Aorta (tissue), 5 donors: ENCODE measurements at regions not wholly inside any gene's neighbourhood (a gene's known extent, or its start where the extent isn't known, plus 50 kb on each side); places are given as distances from the start of the nearest gene placed in this dataset.

ENCODE experiments used
- ATAC-seq: fragments of 200-7000 bp; cut with Tn5 transposase; one replicate; pipeline ENCODE4 v1.9.1; 2022; ENCODE audit warnings: moderate library complexity; ENCODE audit not compliant: low FRiP score
- DNase-seq, 2 donors: peaks; one replicate each; pipeline ENCODE4 v3.0.0-alpha.2; 2020
- H3K27ac ChIP-seq, 2 donors: one replicate each; pipeline ENCODE4 v1.5.1; 2013; ENCODE audit warnings: low read length in 2 of 2, mild to moderate bottlenecking in 2 of 2, moderate library complexity in 2 of 2, control low read depth in 1 of 2, inconsistent platforms in 1 of 2, low read depth in 1 of 2
- H3K27me3 ChIP-seq, 2 donors: one replicate each; pipeline ENCODE4 v1.6.1; 2013; ENCODE audit warnings: control low read depth in 1 of 2, low read length in 1 of 2, mild to moderate bottlenecking in 1 of 2, moderate library complexity in 1 of 2; ENCODE audit not compliant: insufficient read depth in 2 of 2, control insufficient read depth in 1 of 2
- H3K36me3 ChIP-seq, 2 donors: one replicate each; pipeline ENCODE4 v1.6.1; 2013; ENCODE audit warnings: control low read depth in 1 of 2, low read length in 1 of 2, mild to moderate bottlenecking in 1 of 2; ENCODE audit not compliant: insufficient read depth in 2 of 2, control insufficient read depth in 1 of 2
- H3K4me1 ChIP-seq, 2 donors: one replicate each; pipeline ENCODE4 v1.6.1; 2013; ENCODE audit warnings: low read length in 2 of 2, control low read depth in 1 of 2, mild to moderate bottlenecking in 1 of 2, moderate library complexity in 1 of 2; ENCODE audit not compliant: insufficient read depth in 2 of 2, control insufficient read depth in 1 of 2
- H3K4me3 ChIP-seq, 2 donors: one replicate each; pipeline ENCODE4 v1.5.1; 2013; ENCODE audit warnings: low read length in 2 of 2, control low read depth in 1 of 2, mild to moderate bottlenecking in 1 of 2
- H3K9me3 ChIP-seq: one replicate; pipeline ENCODE4 v1.6.1; 2013; ENCODE audit warnings: mild to moderate bottlenecking, low read length; ENCODE audit not compliant: control insufficient read depth
- WGBS, 2 donors: extraction: QIAGEN DNeasy Blood & Tissue Kit; methylation state at CpG; one replicate each; pipeline ENCODE4 v1.1.7; 2013; 5-methylcytosine and 5-hydroxymethylcytosine counted together
- intact Hi-C, 2 donors: fragments of 100-400 bp; cut with DNase I; formaldehyde crosslinking; loops; one replicate each; pipeline versions ENCODE4 v1.14.2 to v1.15.0; 2022
- donor health status: healthy with polysubstance abuse.
- donor health status: Bipolar disorder and iron deficiency.
- donor health status: DM: no; HTN: no; CAD: no.
- donor health status: DM: no; HTN: no; CAD: no.
- donor health status: DM: yes; HTN: yes; CAD: no.

GRCh38 chr1:194047921-194048320, 861.5 kb upstream of the B3GALT2 start:
- no peak for ATAC-seq
- no peaks in the 10 kb centered on the region for H3K4me1 ChIP-seq
- 64 to 66% methylated on average over 3 of the region's 3 CpGs for WGBS, 2 donors
- no peaks in the 10 kb centered on the region for H3K36me3 ChIP-seq
- no peaks in the 10 kb centered on the region for H3K27me3 ChIP-seq
- DNase-seq, result no peak
- intact Hi-C loops, result no loop called here
- H3K27ac ChIP-seq, result no peak overlapping the region
- H3K9me3 ChIP-seq, result no peaks in the 10 kb centered on the region
- no peak overlapping the region for H3K4me3 ChIP-seq

GRCh38 chr1:194047206-194047605, 860.8 kb upstream of the B3GALT2 start:
- ATAC-seq, result no peak

GRCh38 chr1:194045416-194045815, 859.0 kb upstream of the B3GALT2 start:
- WGBS, 2 donors, result 78 to 84% methylated on average over 2 of the region's 2 CpGs
- Histone ChIP-seq H3K4me3 (no peak overlapping the region), H3K27me3 (no peaks in the 10 kb centered on the region), H3K4me1 (no peaks in the 10 kb centered on the region), H3K36me3 (no peaks in the 10 kb centered on the region), H3K9me3 (no peaks in the 10 kb centered on the region), H3K27ac (no peak overlapping the region)
- intact Hi-C loops, result no loop called here
- ATAC-seq, result no peak
- DNase-seq, result no peak

More at GRCh38 chr1:194047206-194047605, 860.8 kb upstream of the B3GALT2 start:
- Histone ChIP-seq H3K27ac (no peak overlapping the region), H3K4me3 (no peak overlapping the region), H3K9me3 (no peaks in the 10 kb centered on the region), H3K27me3 (no peaks in the 10 kb centered on the region), H3K36me3 (no peaks in the 10 kb centered on the region), H3K4me1 (no peaks in the 10 kb centered on the region)
- WGBS, 2 donors, result 68 to 81% methylated on average over 3 of the region's 3 CpGs
- intact Hi-C loops, result no loop called here
- DNase-seq, result no peak

DNA sequence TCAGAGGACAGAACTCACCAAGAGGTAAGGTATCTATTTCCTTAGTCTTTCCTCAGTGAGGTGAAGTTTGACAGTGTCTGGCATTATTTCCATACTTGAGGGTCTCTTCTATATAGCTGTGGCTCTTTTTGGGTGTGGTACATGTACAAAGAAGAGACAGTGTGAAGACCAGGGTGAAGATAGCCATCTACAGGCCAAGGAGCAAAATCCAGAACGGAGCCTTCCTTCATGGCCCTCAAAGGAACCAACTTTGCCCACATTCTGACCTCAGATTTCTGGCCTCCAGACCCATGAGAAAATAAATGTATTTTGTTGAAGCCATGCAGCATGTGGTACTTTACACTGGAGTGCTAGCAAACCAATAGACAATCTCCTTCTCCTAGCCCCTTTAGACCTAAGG, 858.5 kb upstream of the B3GALT2 start:
- DNase-seq (no peak), ATAC-seq (peak; percentile 41)
- Histone ChIP-seq H3K27me3 (no peaks in the 10 kb centered on the region), H3K36me3 (no peaks in the 10 kb centered on the region), H3K4me1 (no peaks in the 10 kb centered on the region), H3K27ac (no peak overlapping the region), H3K9me3 (no peaks in the 10 kb centered on the region), H3K4me3 (no peak overlapping the region)
- WGBS, 2 donors, result 100% methylated on average over 1 of the region's 1 CpG
- intact Hi-C loops, result no loop called here

DNA sequence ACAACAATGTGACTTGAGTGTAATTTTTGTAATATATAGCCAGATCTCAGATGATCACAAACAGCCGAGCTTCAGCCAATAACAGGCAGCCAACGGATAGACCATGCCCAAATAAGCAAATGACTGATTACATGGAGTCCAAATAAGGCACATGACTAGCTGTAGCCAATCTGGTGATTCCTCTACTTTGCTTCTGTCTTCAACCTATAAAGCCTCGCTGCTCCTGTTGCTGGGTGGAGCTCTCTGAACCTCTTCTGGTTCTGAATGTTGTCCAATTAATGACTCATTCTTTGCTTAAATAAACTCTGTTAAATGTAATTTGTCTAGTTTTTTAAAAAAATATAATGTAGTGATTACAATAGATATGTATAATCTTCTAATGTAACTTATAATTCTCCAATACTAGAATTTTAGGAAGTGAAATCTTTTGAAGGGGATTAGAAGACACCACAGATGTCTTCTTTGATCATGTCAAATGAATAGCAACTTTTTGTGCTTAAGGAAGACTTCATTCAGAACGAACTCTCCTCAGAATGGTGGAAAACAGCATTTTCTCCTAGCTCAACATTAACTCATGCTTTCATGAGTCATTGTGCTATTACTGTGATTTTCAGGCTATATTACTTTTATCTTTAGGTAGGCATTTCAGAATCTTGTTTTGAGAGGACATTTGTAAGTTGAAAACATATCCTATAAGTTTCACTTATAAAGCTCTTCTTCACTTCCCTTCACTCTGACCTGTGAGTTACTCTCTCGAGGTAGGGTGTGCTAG, 857.8 kb upstream of the B3GALT2 start:
- Histone ChIP-seq H3K27ac (no peak overlapping the region), H3K27me3 (no peaks in the 10 kb centered on the region), H3K4me1 (no peaks in the 10 kb centered on the region), H3K36me3 (no peaks in the 10 kb centered on the region), H3K4me3 (no peak overlapping the region), H3K9me3 (no peaks in the 10 kb centered on the region)
- 54 to 61% methylated on average over 5 of the region's 5 CpGs for WGBS, 2 donors
- DNase-seq (no peak), ATAC-seq (no peak)
- intact Hi-C loops, result no loop called here

DNA sequence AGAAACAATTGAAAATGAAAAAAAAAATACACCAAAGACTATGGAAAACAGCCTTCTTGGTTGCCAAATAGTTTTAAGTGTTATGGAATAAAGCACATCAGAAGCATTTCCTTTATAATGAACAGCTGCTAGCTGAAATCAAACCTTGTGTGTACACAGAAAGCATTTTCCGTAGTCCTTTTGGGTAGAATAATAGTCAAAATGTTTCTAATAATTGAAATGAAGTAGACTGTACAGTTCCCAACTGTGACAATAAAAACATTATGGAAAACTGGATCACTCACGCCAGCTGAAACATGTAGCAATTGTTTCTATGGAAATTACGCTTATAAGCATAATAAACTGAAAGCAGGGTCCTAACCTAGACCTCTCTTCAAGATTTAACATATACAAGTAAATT, 856.3 kb upstream of the B3GALT2 start:
- DNase-seq (no peak), ATAC-seq (no peak)
- H3K9me3 ChIP-seq, result no peaks in the 10 kb centered on the region
- H3K27me3 ChIP-seq, result no peaks in the 10 kb centered on the region
- no peak overlapping the region for H3K27ac ChIP-seq
- 89 to 96% methylated on average over 3 of the region's 3 CpGs for WGBS, 2 donors
- H3K4me1 ChIP-seq, result no peaks in the 10 kb centered on the region
- no peaks in the 10 kb centered on the region for H3K36me3 ChIP-seq
- no peak overlapping the region for H3K4me3 ChIP-seq
- intact Hi-C loops, result no loop called here

DNA sequence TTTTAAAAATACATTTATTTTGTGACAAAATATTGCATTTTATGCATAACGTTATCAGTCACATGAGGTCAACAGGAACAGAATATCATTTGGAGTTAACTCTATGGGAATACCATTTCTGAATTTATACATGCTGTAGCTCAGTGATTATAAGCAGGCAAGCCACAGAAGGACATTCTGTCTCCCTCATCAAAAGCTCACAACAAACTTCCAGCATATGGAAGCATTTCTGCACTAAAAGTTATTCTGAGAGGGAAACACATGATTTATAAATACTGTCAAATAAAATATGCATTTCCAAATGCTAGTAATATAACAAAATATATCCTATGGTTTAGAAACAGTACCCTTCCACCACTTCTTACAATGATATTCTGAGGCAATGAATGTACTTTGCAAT, 854.1 kb upstream of the B3GALT2 start:
- Histone ChIP-seq H3K4me1 (no peaks in the 10 kb centered on the region), H3K27me3 (no peaks in the 10 kb centered on the region), H3K27ac (no peak overlapping the region), H3K36me3 (no peaks in the 10 kb centered on the region), H3K4me3 (no peak overlapping the region), H3K9me3 (no peaks in the 10 kb centered on the region)
- DNase-seq (no peak), ATAC-seq (no peak)
- intact Hi-C loops, result no loop called here
- 51 to 70% methylated on average over 1 of the region's 1 CpG for WGBS, 2 donors

DNA sequence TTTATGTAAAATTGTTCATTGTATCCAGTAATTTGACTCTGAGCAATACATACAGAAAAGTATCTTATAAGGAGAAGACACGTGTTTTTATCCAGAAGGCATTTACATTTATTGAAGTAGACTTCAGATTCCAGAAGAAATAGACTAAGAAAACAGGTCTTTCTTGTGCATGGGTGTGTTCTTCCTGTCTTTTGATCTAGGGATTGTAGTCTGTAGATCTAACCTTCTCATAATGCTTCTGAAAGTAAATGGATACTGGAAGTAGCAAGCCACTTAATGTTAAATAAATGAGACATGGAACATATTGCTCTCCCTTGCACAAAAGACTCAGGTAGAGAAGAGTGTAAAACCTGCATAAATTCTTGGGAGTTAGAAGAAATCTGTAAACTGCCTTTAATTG, 853.2 kb upstream of the B3GALT2 start:
- no peak for DNase-seq
- H3K4me3 ChIP-seq, result no peak overlapping the region
- no peak overlapping the region for H3K27ac ChIP-seq
- H3K27me3 ChIP-seq, result no peaks in the 10 kb centered on the region
- ATAC-seq, result no peak
- 82% methylated on average over 1 of the region's 1 CpG for WGBS, 2 donors
- no peaks in the 10 kb centered on the region for H3K4me1 ChIP-seq
- H3K9me3 ChIP-seq, result no peaks in the 10 kb centered on the region
- intact Hi-C loops, result no loop called here
- H3K36me3 ChIP-seq, result no peaks in the 10 kb centered on the region

- intact Hi-C loops, result no loop called here
- Histone ChIP-seq H3K27ac (no peak overlapping the region), H3K4me1 (no peaks in the 10 kb centered on the region), H3K4me3 (no peak overlapping the region), H3K36me3 (no peaks in the 10 kb centered on the region), H3K27me3 (no peaks in the 10 kb centered on the region), H3K9me3 (no peaks in the 10 kb centered on the region)
- no peak for DNase-seq
- ATAC-seq, result peak; percentile 33
Observed at GRCh38 chr1:194033646-194034045, 847.2 kb upstream of the B3GALT2 start.
